Right atrium auricular region (tissue), 2 donors: ENCODE measurements at regions not wholly inside any gene's neighbourhood (a gene's known extent, or its start where the extent isn't known, plus 50 kb on each side); places are given as distances from the start of the nearest gene placed in this dataset.
A peak's percentile ranks its signal among the peaks of the same experiment; 100 is the strongest.

ENCODE experiments used
- DNase-seq: peaks from one replicate; pipeline ENCODE4 v3.0.0-alpha.2; 2019; ENCODE audit warnings: low spot score
- H3K27ac ChIP-seq, 2 donors: fragments of 200-600 bp; sonication (generic); 1 replicate in 1 of 2; 2 replicates in 1 of 2; pipeline ENCODE4 v1.5.1; 2016 to 2019
- H3K27me3 ChIP-seq, 2 donors: fragments of 200-600 bp; sonication (generic); one replicate each; pipeline versions ENCODE4 v1.5.1 to v1.6.0; 2017 to 2019
- H3K36me3 ChIP-seq: fragments of 200-600 bp; sonication (generic); one replicate; pipeline ENCODE4 v1.5.1; 2016
- H3K4me1 ChIP-seq, 2 donors: fragments of 200-600 bp; sonication (generic); one replicate each; pipeline versions ENCODE4 v1.5.1 to v1.6.0; 2017 to 2019
- H3K4me3 ChIP-seq, 2 donors: fragments of 200-600 bp; sonication (generic); 1 replicate in 1 of 2; 2 replicates in 1 of 2; pipeline ENCODE4 v1.5.1; 2017 to 2019; ENCODE audit warnings: mild to moderate bottlenecking in 1 of 2, moderate library complexity in 1 of 2
- H3K9me3 ChIP-seq, 2 donors: fragments of 200-600 bp; sonication (generic); one replicate each; pipeline ENCODE4 v1.5.1; 2019
- CTCF ChIP-seq, 2 donors: fragments of 200-600 bp; sonication (generic); IDR thresholded peaks; one replicate each; pipeline ENCODE4 v1.5.1; 2019; ENCODE audit warnings: antibody characterized with exemption in 2 of 2

GRCh38 chr3:81308306-81308705 lies 453.1 kb downstream of the GBE1 start:
- H3K27ac ChIP-seq, result no peak overlapping the region

GRCh38 chr3:81307221-81307620 lies 454.2 kb downstream of the GBE1 start:
- Histone ChIP-seq H3K27me3 (no peaks in the 10 kb centered on the region), H3K27ac (no peak overlapping the region), H3K36me3 (no peaks in the 10 kb centered on the region), H3K4me1 (no peaks in the 10 kb centered on the region), H3K4me3 (no peak overlapping the region), H3K9me3 (no peaks in the 10 kb centered on the region)
- DNase-seq, result no peak
- TF ChIP-seq CTCF (IDR thresholded peaks at IDR 0.05), result no peak

More at GRCh38 chr3:81308306-81308705, 453.1 kb downstream of the GBE1 start:
- Histone ChIP-seq H3K36me3 (no peaks in the 10 kb centered on the region), H3K4me3 (no peak overlapping the region), H3K9me3 (no peaks in the 10 kb centered on the region), H3K27me3 (no peaks in the 10 kb centered on the region), H3K4me1 (no peaks in the 10 kb centered on the region)
- TF ChIP-seq CTCF (IDR thresholded peaks at IDR 0.05), result no peak
- DNase-seq, result no peak

DNA sequence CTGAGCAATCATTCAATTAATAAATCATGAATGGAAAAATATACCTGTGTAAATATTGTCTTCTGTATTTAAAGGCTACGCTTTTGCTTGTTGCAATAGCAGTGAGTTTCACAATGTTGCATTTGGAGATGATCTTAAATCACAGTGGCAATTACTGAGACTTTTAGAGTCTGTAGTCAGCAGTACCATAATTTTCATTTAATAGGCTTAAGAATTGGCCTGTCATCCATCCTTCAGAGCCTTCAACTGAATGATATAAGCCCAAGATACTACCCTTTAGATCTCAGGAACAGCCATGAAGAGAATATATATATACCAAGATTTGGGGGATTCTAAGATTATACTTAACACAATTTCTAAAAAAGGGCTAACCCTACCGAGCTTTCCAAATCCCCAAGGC lies 458.1 kb downstream of the GBE1 start:
- DNase-seq, result no peak
- Histone ChIP-seq H3K36me3 (no peaks in the 10 kb centered on the region), H3K4me3 (no peak overlapping the region), H3K27me3 (no peaks in the 10 kb centered on the region), H3K9me3 (no peaks in the 10 kb centered on the region), H3K4me1 (no peaks in the 10 kb centered on the region), H3K27ac (no peak overlapping the region)
- no peak for TF ChIP-seq CTCF (IDR thresholded peaks at IDR 0.05)

DNA sequence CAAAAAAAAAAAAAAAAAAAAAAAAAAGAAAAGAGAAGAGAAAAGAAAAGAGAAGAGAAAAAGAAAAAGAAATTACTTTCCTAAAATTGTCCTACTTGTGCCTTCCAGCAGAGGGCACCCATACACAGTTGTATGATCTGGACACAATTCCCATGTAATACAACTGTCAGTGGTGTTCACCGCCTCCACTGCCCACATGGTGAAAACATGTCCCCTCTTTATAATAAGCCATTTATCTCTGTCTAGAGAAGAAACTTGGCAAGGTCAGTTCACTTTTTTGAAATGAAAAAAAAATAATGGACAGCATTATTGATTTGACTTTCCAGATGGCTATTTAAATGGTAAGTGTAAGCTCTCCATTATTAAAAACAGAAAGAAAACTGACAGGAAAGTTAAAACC lies 459.4 kb downstream of the GBE1 start:
- peak; percentile 40 to 62 for TF ChIP-seq CTCF (IDR thresholded peaks at IDR 0.05)
- H3K4me1 ChIP-seq, result no peaks in the 10 kb centered on the region
- no peaks in the 10 kb centered on the region for H3K36me3 ChIP-seq
- H3K27ac ChIP-seq, result no peak overlapping the region
- H3K4me3 ChIP-seq, result no peak overlapping the region
- H3K27me3 ChIP-seq, result no peaks in the 10 kb centered on the region
- no peaks in the 10 kb centered on the region for H3K9me3 ChIP-seq
- no peak for DNase-seq

- Histone ChIP-seq H3K27ac (no peak overlapping the region), H3K36me3 (no peaks in the 10 kb centered on the region), H3K9me3 (no peaks in the 10 kb centered on the region), H3K4me3 (no peak overlapping the region), H3K4me1 (no peaks in the 10 kb centered on the region), H3K27me3 (no peaks in the 10 kb centered on the region)
- DNase-seq, result no peak
- no peak for TF ChIP-seq CTCF (IDR thresholded peaks at IDR 0.05)
Observed at GRCh38 chr3:81301230-81301629, 460.2 kb downstream of the GBE1 start.

DNA sequence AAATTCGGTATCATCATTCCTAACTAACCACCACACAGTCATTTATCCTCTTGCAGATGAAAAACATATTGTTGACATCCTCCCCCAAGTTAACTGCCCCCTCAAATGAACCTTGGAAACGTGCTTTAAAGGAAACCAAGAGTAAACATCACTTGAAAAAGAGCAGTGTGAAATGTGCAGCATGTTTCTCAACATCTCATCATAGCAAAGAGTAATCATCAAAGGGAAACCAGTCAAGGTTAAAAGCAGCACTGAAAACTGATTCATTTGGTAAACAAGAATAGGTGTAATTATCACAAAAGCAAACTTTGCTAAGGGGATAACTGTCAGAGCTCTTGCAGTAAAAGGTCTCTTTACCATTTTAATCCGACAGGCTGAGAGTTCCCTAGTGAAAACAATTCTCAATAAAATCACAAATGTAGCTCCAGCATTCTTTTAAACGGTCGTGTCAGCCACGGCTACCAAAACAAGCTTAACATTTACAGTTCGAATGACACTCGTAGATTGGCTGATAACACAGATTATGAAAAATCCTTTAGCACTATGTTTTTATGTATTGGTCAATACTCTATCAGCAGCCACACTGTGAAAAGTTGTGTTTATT lies 461.0 kb downstream of the GBE1 start:
- TF ChIP-seq CTCF (IDR thresholded peaks at IDR 0.05), result no peak
- Histone ChIP-seq H3K36me3 (no peaks in the 10 kb centered on the region), H3K9me3 (no peaks in the 10 kb centered on the region), H3K27me3 (no peaks in the 10 kb centered on the region), H3K27ac (no peak overlapping the region), H3K4me3 (no peak overlapping the region), H3K4me1 (no peaks in the 10 kb centered on the region)
- DNase-seq, result no peak
